ENCODE measurements at regions not wholly inside any gene's neighbourhood (a gene's known extent, or its start where the extent isn't known, plus 50 kb on each side); places are given as distances from the start of the nearest gene placed in this dataset.

GRCh38 chr3:102059145-102059943 lies 210.0 kb downstream of the NFKBIZ start:
- H3K27ac Mint-ChIP-seq: peak overlapping the region; percentile 55
- H3K36me3 Mint-ChIP-seq (ENCODE audit: low read depth): no peaks in the 10 kb centered on the region
- peak; percentile 31 for ATAC-seq
- intact Hi-C loops (cut with micrococcal nuclease): no loop called here
- H3K4me3 Mint-ChIP-seq: no peak overlapping the region
- peak; percentile 59 for DNase-seq
- peaks cover 43% of the 10 kb centered on the region for H3K4me1 Mint-ChIP-seq (ENCODE audit: low read depth)
- H3K9me3 Mint-ChIP-seq: no peaks in the 10 kb centered on the region
- TF ChIP-seq CTCF (IDR thresholded peaks at IDR 0.05): no peak
- POLR2A ChIA-PET: interaction anchor here (0.6 to 1.4 kb wide), 2 partner anchors 34 to 206 kb away, joined by 3 read pairs; no protein-coding TSS in a partner anchor
- no peaks in the 10 kb centered on the region for H3K27me3 Mint-ChIP-seq
- CTCF ChIA-PET: interaction anchor here (1.1 kb wide), 1 partner anchor 11 kb away, joined by 3 read pairs; no protein-coding TSS in a partner anchor

GRCh38 chr3:102060814-102061213 lies 211.5 kb downstream of the NFKBIZ start:
- H3K27ac Mint-ChIP-seq: no peak overlapping the region
- intact Hi-C loops (cut with micrococcal nuclease): no loop called here
- no peaks in the 10 kb centered on the region for H3K36me3 Mint-ChIP-seq (ENCODE audit: low read depth)
- no peak for DNase-seq
- no peaks in the 10 kb centered on the region for H3K9me3 Mint-ChIP-seq
- no peak overlapping the region for H3K4me3 Mint-ChIP-seq
- H3K27me3 Mint-ChIP-seq: no peaks in the 10 kb centered on the region
- peaks cover 35% of the 10 kb centered on the region for H3K4me1 Mint-ChIP-seq (ENCODE audit: low read depth)
- ATAC-seq: peak; percentile 14
- no peak for TF ChIP-seq CTCF (IDR thresholded peaks at IDR 0.05)
- POLR2A ChIA-PET: interaction anchor here (1.4 kb wide), 1 partner anchor 207 kb away, joined by 3 read pairs; no protein-coding TSS in a partner anchor
- CTCF ChIA-PET: interaction anchor here (0.9 to 1.4 kb wide), 2 partner anchors 13 to 246 kb away, joined by 4 read pairs; no protein-coding TSS in a partner anchor

- Mint-ChIP-seq H3K27me3 (no peaks in the 10 kb centered on the region), H3K9me3 (no peaks in the 10 kb centered on the region), H3K4me3 (no peak overlapping the region), H3K4me1 (ENCODE audit: low read depth) (peaks cover 25% of the 10 kb centered on the region), H3K27ac (no peak overlapping the region), H3K36me3 (ENCODE audit: low read depth) (no peaks in the 10 kb centered on the region)
- ATAC-seq (no peak), DNase-seq (no peak)
- CTCF ChIA-PET: no interaction called here
- POLR2A ChIA-PET: no interaction called here
- no peak for TF ChIP-seq CTCF (IDR thresholded peaks at IDR 0.05)
- intact Hi-C loops (cut with micrococcal nuclease): no loop called here
These were observed 214.3 kb downstream of the NFKBIZ start for GRCh38 chr3:102063572-102063971.

GRCh38 chr3:102066470-102066869 lies 217.2 kb downstream of the NFKBIZ start:
- no peak for ATAC-seq
- Mint-ChIP-seq H3K27me3 (no peaks in the 10 kb centered on the region), H3K36me3 (ENCODE audit: low read depth) (no peaks in the 10 kb centered on the region), H3K9me3 (no peaks in the 10 kb centered on the region), H3K27ac (no peak overlapping the region), H3K4me3 (no peak overlapping the region), H3K4me1 (ENCODE audit: low read depth) (peaks cover 21% of the 10 kb centered on the region)
- CTCF ChIA-PET: no interaction called here
- intact Hi-C loops (cut with micrococcal nuclease): no loop called here
- no peak for DNase-seq
- no peak for TF ChIP-seq CTCF (IDR thresholded peaks at IDR 0.05)
- POLR2A ChIA-PET: no interaction called here

GRCh38 chr3:102068327-102068726 lies 219.0 kb downstream of the NFKBIZ start:
- Mint-ChIP-seq H3K36me3 (ENCODE audit: low read depth) (no peaks in the 10 kb centered on the region), H3K27ac (no peak overlapping the region), H3K27me3 (no peaks in the 10 kb centered on the region), H3K4me1 (ENCODE audit: low read depth) (peaks cover 21% of the 10 kb centered on the region), H3K9me3 (no peaks in the 10 kb centered on the region), H3K4me3 (no peak overlapping the region)
- DNase-seq: no peak
- no peak for TF ChIP-seq CTCF (IDR thresholded peaks at IDR 0.05)
- intact Hi-C loops (cut with micrococcal nuclease): no loop called here
- ChIA-PET CTCF (no interaction called here), POLR2A (interaction anchor here (1.2 kb wide), 1 partner anchor 11 kb away, joined by 5 read pairs; no protein-coding TSS in a partner anchor)
- peak; percentile 64 for ATAC-seq

Data from activated CD8-positive, alpha-beta T cell treated with anti-CD3 and anti-CD28 coated beads for 36 hours (primary cell).